GM12892 (cell line): ENCODE measurements at regions not wholly inside any gene's neighbourhood (a gene's known extent, or its start where the extent isn't known, plus 50 kb on each side); places are given as distances from the start of the nearest gene placed in this dataset.

Experiments used
- POLR2A ChIP-seq: IDR thresholded peaks from 2 replicates; pipeline ENCODE4 v1.6.1; 2011; ENCODE audit warnings: low read depth, low read length, control low read depth
- POLR2AphosphoS5 ChIP-seq: IDR thresholded peaks from 2 replicates; pipeline ENCODE4 v1.6.1; 2011; ENCODE audit warnings: low read depth, low read length, control low read depth
- TAF1 ChIP-seq: IDR thresholded peaks from 2 replicates; pipeline ENCODE4 v1.6.1; 2011; ENCODE audit warnings: low read depth, mild to moderate bottlenecking, control low read depth, low read length, borderline replicate concordance

- TF ChIP-seq TAF1 (no peak), POLR2AphosphoS5 (no peak), POLR2A (no peak)
These were observed 683.2 kb upstream of the IGFBP3 start for GRCh38 chr7:46604241-46604661.
